HG03457 (cell line): ENCODE measurements at regions not wholly inside any gene's neighbourhood (a gene's known extent, or its start where the extent isn't known, plus 50 kb on each side); places are given as distances from the start of the nearest gene placed in this dataset.
"Not testable (repeated sequence)": the region's sequence is repeated elsewhere in the genome, so short reads cannot be mapped to it uniquely, and the experiment has no call there.

Experiments used
- ATAC-seq: cut with Tn5 transposase; IDR thresholded peaks from one replicate; pipeline ENCODE4 v1.9.1; 2021; ENCODE audit warnings: moderate number of reproducible peaks; ENCODE audit not compliant: unreplicated experiment

DNA sequence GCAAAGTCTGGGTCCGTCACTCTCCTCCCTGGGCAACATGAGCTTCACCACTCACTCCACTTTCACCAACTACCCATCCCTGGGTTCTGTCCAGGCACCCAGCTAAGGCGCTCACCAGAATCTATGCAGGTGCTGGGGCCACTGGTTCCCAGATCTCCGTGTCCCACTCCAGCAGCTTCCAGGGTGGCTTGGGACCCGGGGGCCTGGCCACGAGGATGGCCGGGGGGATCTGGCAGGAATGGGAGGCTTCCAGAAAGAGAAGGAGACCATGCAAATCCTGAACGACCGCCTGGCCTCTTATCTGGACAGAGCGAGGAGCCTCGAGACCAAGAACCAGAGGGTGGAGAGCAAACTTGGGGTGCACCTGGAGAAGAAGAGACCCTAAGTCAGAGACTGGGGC, 1611.0 kb upstream of the ACO1 start:
- ATAC-seq = no peak

DNA sequence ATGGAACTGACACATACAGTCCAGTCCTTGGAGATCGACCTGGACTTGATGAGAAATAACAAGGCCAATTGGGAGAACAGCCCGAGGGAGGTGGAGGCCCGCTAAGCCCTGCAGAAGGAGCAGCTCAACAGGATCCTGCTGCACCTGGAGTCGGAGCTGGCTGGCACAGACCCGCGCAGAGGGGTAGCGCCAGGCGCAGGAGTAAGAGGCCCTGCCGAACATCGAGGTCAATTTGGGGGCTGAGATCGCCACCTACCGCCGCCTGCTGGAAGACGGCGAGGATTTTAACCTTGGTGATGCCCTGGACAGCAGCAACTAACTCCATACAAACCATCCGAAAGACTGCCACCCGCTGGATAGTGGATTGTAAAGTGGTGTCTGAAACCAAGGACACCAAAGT, 1610.1 kb upstream of the ACO1 start:
- no peak for ATAC-seq

DNA sequence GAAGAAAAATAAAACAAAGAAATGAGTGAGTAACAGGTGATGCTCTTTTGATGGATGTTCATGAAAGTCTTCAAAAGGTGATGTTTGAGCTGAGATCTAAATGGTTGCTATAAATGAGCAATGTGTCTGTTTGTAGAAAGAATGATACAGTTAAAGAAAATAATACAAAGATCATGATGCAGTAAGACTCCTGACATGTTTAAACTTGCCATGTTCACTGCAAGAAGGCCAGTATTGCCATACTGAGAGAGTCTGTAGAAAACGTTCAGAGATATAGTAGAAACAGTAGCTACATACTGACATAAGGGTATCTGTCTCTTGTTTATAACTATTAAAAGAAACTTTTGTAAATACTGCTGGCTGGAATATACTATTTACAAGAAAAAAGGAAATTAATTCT, 1609.2 kb upstream of the ACO1 start:
- ATAC-seq = no peak

DNA sequence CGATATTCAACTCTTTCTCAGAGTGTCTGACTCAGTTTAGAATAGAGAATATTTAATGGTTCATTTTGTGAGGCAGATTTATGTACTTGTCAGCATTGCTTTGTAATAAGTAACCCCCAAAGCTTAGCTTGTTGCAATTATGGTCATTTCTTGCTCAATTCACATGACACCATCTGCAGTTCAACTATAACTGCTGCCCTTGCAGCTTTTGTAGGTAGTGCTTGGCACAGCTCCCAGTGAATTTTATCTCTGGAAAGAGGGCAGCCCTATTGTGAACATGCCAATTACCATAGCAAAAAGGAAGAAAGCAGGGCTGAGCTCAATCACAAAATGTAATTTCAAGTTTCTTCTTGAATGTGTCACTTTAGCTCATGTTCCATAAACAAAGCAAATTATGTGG, 1587.7 kb upstream of the ACO1 start:
- ATAC-seq = no peak

DNA sequence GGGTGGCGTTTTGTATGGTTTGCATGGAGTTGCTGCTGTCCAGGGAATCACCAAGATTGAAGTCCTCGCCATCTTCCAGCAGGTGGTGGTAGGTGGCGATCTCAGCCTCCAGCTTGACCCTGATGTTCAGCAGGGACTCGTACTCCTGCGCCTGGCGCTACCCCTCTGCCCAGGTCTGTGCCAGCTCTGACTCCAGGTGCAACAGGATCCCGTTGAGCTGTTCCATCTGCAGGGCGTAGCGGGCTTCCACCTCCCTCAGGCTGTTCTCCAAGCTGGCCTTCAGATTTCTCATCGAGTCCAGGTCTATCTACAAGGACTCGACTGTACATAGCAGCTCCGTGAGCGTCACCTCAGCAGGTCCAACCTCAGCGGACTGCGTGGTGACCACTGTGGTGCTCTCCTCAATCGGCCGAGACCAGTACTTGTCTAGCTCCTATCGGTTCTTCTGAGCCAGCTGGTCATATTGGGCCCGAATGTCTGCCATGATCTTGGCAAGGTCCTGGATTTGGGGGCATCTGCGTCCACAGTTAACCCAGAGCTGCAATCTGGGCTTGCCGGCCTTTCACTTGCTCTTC, 1584.8 kb upstream of the ACO1 start:
- no peak for ATAC-seq

DNA sequence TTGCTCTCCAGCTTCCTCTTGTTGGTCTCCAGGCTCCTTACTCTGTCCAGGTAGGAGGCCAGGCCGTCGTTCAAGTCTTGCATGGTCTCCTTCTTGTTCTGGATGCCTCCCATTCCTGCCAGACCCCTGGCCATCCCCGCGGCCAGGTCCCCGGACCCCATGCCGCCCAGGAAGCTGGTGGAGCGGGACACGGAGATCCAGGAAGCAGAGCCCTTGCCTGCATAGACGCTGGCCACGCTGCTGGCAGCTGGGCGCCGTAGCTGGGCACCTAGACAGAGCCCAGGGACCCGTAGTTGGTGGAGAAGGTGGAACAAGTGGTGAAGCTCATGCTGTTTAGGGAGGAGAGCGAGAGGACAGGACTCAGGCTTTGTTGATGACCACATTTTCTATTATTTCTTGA, 1584.0 kb upstream of the ACO1 start:
- ATAC-seq = no peak

DNA sequence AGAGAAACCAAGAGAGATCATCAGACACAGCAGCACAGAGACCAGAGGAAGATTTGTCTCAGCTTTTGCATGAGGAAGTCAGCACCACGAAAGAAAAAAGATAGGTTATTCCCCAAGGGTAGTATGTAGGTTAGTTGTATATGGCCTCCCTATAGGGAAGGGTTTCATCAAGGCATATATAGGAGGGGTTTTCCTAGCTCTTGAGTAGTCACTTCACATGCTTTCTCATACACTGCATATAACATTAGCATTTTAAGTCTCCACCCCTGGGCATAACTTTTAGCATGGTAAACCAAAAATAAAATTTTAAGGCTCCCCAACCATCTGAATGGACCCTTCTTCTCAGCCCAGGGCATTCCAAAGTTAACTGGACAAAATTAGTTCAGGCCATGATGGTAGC, 1571.6 kb upstream of the ACO1 start:
- no peak for ATAC-seq

DNA sequence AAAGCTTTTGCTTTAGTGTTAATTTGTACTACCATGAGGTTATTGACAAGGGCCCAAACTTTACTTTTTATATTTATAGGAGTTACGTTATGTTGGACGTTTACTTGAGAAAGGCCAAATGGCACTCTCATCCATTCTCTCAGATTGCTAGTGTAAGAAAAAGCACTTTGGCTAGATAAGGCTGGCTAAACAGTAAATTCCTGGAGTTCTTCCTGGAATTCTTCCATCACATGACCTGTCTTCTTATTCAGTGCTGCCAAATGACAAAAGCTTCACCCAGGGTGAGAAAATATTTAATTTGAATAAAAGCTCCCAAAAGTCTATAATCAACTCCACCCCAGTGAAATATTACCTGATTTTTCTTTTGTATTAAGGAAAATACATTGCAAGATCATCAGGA, 1568.9 kb upstream of the ACO1 start:
- ATAC-seq = no peak

DNA sequence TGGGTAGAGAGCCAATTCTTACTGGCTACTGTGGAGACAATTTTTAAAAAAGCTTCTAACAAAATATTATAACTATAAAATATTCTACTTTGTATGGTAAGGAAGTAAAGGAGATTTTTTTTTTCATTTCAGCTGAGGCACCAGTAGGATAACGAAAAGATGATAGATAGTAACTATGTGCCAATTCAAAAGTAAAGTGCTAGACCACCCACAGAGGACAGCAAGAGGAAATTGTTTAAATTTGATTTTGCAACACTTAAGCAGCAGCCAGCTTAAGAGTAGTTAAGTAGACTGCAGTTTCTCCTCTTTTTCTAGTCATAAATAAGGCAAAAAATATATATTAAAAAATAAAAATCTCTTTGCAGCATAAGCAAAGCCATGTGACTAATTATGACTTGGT, 1539.3 kb upstream of the ACO1 start:
- no peak for ATAC-seq

DNA sequence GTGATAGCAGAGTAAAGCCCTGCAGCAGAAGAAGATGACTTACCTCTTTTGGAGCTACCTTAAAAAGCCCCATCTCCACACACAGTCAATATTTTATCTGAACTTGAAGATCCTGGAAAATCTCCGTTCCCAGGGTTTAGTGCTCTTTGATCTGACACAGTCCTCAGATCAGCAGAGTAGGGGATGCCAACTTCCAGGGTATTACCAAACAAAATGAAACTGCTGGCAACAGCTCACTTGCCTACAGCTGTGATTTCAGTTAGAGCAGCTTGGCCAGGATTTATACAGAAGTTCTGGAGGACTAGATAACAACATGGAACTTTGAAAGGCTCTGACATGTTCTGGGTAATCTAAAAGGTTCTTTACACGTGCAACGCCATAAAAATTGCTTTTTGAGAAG, 1537.8 kb upstream of the ACO1 start:
- ATAC-seq = no peak

DNA sequence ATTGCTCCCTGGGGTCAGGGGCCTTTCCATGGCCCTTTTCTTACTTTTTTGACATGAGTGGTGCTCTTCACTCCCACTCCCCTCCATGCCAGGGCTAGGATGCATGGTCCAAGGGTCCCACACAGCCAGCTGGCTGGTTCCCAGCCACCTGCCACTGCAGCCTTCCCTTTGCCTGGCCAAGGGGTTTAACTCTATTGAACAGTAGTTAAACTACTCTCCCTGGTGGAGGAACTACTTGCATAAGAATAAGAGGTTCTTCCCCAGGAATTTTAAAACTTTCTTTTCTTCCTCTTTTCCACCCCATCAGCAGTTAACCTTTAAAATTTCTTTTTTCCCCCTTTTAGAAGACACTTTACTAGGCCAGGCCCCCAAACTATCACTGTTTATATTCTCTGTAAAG, 1532.8 kb upstream of the ACO1 start:
- no peak for ATAC-seq

DNA sequence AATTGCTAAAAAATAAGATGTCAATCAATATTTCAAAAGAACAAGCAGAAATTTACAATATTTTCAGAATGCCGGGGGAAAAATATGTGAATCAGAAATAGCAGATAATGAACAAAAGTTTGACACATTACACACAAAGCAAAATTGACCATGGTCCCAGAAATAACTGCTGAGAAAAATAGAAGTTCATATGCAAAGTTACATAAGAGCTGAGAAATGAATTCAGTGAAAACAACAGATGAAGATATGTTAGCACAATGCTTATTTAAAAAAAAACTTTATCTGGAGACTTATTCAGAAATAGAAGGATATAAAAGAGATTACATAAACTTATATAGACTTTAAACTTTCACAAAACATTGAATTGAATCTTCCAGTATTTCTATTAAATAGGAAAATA, 1483.7 kb upstream of the ACO1 start:
- ATAC-seq = no peak

DNA sequence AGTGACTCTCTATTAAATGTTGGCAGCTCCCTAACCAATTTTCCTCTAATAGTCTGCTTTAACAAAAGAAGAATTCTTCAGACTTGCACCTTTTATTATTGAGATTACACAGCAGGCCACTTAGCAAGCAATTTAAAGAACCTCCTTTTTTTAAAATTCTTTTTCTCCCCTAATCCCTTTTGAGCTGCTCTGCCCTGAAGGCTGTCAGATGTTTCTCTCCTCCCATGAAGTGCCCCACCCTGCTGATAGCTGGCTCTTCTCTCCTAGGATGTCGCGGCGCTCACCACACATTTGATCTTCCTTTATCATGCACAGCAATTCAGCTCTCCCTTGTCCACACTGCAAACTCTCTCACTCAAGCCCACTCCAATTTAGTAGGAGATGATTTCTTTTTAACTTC, 1471.1 kb upstream of the ACO1 start:
- ATAC-seq = no peak

DNA sequence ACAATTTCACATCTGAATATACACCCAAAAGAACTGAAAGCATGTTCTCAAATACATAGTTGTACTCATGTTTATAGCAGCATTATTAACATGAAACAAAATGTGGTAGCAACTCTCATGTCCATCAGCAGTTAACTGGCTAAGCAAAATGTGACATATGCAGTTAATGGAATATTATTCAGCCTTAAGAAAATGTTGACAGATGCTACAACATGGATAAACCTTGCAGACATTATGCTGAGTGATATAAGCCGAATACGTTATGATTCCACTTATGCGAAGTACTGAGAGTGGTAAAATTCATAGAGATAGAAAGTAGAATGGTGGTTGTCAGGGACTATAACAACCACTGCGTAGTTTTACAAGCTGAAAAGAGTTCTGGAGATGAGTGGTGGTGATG, 1469.0 kb upstream of the ACO1 start:
- ATAC-seq = no peak

DNA sequence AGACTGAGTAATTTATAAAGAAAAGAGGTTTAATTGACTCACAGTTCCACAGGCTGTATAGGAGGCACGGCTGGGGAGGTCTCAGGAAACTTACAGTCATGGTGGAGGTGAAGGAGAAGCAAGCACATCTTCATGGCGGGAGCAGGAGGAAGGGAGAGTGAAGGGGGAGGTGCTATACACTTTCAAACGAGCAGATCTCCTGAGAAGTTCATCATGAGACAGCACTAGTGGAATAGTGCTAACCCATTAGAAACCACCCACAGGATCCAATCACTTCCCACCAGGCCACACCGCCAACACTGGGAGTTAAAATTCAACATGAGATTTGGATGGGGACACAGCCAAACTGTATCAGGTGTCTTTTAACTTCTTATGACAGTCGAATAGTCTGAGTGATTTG, 1459.3 kb upstream of the ACO1 start:
- ATAC-seq = no peak

DNA sequence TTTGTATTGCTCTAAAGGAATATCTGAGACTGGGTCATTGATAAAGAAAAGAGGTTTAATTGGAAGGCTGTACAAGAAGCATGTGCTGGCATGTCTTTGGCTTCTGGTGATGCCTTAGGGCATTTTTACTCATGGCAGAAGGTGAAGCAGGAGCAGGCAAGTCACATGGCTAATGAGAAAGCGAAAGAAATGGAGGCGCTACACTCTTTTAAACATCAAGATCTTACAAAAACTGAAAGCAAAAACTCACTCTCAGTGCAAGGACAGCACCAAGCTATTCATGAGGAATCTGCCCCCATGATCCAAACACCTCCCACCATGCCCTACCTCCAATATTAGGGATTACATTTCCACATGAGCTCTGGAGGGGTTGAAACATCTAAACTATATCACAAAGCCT, 1458.8 kb upstream of the ACO1 start:
- ATAC-seq = no peak

DNA sequence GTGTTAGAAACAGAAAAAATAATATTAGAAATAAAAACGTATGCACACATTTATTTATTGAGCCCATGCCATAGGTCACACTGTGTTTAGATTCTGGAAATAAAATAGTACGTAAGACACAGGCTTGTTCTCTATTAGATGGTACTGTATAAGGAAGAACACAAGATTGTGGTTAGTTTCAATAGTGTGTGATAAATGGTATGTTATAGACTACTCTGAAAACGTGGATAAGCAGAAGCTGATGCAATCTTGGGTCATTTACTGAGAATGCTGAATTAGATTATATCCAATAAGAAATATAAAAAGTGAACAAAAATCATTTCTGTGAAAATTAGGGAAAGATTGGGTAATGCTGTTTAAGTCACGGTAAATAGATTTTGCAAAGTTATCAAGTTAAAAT, 1456.4 kb upstream of the ACO1 start:
- ATAC-seq = no peak

DNA sequence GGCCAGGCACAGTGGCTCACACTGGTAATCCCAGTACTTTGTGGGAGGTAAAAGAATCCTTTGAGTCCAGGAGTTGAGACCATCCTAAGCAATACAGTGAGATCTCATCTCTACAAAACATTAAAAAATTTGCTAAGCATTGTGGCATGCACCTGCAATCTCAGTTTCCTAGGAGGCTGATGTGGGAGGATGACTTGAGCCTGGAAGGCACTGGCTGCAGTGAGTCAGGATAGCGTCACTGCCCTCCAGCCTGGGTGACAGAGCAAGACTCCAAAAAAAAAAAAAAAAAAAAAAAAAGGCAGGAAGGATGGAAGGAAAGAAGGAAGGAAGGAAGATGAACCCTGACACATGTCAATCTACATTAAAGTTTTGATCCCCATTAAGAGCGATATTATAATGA, 1452.2 kb upstream of the ACO1 start:
- no peak for ATAC-seq

DNA sequence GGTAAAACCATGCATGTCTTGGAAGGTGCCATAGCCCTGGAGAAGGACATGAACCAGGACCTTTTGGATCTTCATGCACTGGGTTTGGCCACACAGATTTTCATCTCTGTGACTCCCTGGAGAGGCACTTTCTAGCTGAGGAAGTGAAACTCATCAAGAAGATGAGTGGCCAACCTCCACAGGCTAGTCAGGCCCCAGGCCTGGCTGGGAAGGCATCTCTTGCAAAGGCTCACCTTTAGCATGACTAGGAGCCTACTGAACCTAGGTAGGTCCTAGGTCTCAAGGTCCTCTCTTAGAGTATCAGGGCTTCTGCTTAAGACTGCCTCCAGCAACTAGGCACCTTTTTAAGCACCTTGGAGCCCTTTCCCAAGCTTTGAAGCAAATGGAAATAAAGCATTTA, 1448.7 kb upstream of the ACO1 start:
- ATAC-seq = no peak

DNA sequence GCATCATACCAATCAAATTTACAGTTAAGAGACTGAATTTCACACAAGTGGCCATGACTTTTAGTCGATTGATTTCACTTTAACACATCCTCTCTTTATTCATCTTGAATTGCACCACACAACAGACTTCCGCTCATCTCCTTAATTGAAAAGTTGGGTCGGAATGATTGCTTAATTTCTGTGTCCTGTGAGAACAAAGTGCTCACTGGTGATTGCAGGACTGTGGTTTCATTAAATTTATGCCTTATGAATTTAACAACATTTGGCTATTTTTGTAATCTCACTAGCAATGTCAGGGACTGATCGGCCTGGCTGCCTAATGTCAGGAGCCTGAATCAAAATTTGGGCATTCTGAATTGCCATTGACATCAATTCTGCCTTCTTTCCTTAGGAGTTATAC, 1447.3 kb upstream of the ACO1 start:
- no peak for ATAC-seq

DNA sequence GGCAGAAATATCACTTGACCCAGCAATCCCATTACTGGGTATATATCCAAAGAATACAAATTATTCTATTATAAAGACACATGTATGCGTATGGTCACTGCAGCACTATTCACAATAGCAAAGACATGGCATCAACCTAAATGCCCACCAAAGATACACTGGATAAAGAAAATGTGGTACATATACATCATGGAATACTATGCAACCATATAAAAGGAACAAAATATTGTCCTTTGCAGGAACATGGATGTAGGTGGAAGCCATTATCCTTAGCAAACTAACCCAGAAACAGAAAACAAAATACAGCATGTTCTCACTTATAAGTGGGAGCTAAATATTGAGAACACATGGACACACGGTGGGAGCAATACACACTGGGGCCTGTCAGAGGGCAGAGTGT, 1441.6 kb upstream of the ACO1 start:
- not testable (repeated sequence) for ATAC-seq

DNA sequence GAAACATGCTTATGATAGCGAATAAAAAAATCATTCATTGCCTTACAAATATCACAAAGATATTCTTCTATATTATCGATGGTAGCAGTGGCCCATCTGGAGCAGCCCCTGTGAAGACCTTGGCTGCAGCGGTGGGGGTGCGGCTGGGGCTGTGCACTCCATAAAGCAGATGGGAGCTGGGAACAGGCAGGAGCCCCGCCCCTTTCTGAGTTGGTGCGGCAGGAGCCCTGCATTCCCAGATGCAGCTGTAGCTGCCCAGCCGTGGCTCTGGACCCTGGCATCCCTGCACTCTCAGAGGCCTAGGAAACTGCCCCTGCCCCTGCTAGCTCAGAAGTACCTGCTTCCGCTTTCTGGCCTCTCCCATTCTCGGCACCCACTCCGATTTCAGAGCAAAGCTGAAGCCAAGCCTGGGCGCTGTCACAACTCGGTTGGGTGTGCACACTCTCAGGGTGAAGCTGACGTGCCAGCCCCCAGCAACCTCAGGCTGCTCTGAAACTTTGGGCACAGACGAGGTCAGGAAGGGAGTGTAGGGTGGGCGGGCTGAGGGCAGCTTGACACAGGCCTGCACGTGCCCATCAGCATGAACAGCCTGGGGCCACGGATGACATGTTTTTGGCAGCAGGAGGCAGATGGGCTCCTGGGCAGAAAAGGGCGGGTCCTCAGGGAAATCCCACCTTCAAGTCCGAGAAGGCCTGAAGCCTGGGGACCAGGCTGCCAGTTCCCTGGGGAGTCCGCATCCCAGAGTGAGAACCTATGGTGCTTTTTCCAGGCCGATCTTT, 1440.8 kb upstream of the ACO1 start:
- ATAC-seq = no peak

DNA sequence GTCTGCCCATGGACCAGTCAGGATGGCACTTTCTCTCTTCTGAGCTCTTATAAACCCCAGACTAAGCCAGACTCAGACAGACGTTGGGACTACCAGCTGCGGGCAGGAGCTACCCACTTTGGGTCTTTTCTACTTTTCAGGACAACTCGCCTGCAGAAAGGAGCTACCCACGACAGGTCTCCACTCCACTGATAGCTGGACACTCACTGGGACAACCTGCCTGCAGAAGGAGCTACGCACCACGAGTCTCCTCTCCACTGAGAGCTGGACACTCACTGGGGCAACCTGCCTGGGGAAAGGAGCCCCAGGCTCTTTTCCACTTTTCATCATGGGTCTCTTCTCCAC, 1440.2 kb upstream of the ACO1 start:
- no peak for ATAC-seq
